ENCODE measurements at regions not wholly inside any gene's neighbourhood (a gene's known extent, or its start where the extent isn't known, plus 50 kb on each side); places are given as distances from the start of the nearest gene placed in this dataset.

DNA sequence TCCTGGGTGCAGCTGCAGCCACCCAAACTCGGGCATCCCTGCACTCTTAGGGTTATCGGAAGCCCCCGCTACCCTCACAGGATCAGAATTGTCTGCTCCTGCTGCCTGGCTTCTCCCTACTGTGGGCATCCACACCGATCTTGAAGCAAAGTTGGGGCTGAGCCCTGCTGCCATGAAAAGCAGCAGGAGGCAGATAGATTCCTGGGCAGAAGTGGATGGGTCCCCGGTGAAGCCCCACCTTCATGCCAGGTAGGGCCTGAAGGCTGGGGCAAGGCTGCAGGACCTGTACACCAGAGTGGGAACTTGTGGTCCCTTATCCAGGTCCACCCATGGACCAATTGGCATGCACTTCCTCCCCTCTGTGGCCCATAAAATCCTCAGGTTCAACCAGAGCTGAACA lies 922.6 kb upstream of the KCND2 start:
- TF ChIP-seq, protein P1, sequence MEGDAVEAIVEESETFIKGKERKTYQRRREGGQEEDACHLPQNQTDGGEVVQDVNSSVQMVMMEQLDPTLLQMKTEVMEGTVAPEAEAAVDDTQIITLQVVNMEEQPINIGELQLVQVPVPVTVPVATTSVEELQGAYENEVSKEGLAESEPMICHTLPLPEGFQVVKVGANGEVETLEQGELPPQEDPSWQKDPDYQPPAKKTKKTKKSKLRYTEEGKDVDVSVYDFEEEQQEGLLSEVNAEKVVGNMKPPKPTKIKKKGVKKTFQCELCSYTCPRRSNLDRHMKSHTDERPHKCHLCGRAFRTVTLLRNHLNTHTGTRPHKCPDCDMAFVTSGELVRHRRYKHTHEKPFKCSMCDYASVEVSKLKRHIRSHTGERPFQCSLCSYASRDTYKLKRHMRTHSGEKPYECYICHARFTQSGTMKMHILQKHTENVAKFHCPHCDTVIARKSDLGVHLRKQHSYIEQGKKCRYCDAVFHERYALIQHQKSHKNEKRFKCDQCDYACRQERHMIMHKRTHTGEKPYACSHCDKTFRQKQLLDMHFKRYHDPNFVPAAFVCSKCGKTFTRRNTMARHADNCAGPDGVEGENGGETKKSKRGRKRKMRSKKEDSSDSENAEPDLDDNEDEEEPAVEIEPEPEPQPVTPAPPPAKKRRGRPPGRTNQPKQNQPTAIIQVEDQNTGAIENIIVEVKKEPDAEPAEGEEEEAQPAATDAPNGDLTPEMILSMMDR (IDR thresholded peaks at IDR 0.05 in 4 of 5, conservative IDR thresholded peaks at IDR 0.05 in 1 of 5): no peak
- no peak for TF ChIP-seq POLR2A (IDR thresholded peaks at IDR 0.05)

Data from gastrocnemius medialis (tissue), 4 donors.